ENCODE measurements at regions not wholly inside any gene's neighbourhood (a gene's known extent, or its start where the extent isn't known, plus 50 kb on each side); places are given as distances from the start of the nearest gene placed in this dataset.
A peak's percentile ranks its signal among the peaks of the same experiment; 100 is the strongest.

- DNase-seq (ENCODE audit: low read depth), result no peak
Observed at GRCh38 chr9:93829271-93830011, 125.7 kb downstream of the BARX1 start.

GRCh38 chr9:93828331-93829097 is 126.6 kb downstream of the BARX1 start:
- no peak for DNase-seq (ENCODE audit: low read depth)

- DNase-seq (ENCODE audit: low read depth), result peak; percentile 42
Observed at GRCh38 chr9:93827545-93828330, 127.4 kb downstream of the BARX1 start.

DNA sequence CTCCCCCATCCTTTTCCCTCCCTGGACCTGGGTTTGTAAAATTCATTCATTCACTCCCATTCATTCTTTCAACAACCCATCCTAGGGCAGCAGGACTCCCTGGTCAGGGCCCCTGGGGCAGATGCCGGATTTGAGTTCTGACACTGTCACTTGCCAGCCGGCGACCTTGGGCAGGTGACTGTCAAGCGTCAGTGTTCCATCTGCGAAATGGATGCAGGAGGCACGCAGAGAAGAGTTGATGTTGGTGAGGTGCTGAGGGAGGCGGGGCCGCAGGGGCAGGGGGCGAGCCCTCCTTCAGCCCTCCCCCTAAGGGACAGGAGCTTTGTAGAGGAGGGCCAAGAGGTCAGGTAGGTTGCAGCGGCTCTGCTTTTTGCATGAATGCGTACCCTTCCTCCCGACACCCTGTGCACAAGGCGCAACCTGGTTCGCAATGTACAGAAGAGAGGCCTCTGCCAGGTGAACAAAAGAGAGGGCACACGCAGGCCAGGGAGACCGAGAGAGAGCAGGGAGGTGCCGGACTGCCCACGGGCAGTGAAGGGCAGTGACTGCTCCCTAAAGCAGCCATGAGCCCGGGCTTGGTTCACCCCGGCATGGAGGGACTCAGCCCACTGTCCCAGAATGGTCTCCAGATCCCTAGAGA is 128.1 kb downstream of the BARX1 start:
- DNase-seq (ENCODE audit: low read depth), result no peak

- peak; percentile 51 for DNase-seq (ENCODE audit: low read depth)
Observed at GRCh38 chr9:93826209-93826608, 128.9 kb downstream of the BARX1 start.

DNA sequence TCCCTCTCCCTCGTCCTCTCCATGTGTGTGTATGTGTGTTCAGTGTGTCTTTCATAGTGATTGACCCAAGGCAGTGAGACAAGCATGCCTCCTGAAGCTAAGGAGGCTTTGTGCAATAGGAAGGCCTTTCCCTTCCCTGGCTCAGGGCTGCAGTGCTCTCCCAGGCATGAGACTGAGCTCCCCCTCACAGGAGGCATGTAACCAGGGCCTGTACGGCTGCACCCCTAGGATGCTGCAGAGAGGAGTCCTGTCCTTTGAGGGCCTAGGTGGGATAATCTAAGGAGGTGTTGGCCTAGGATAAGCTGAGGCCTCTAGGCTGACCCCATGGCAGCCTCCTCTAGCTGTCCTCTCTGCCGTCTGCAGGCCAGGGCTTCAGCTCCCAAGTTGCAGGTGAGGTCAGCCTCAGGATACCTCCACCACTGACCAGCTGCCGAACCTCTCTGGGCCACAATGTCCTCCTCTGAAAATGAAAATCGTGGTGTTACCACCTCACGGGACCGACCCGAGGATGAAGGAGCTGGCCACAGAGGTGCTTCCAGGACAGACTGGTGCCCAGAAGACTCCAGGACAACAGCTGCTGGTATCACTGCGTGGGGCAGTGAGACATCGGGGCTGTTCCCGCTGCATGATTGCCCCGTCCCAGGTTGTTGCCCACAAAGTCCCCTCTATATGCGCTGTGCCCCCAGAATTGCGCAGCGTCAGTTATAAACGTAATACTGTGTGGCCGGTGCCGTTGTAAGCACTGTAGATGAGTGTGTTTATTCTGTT is 129.6 kb downstream of the BARX1 start:
- no peak for DNase-seq (ENCODE audit: low read depth)

DNA sequence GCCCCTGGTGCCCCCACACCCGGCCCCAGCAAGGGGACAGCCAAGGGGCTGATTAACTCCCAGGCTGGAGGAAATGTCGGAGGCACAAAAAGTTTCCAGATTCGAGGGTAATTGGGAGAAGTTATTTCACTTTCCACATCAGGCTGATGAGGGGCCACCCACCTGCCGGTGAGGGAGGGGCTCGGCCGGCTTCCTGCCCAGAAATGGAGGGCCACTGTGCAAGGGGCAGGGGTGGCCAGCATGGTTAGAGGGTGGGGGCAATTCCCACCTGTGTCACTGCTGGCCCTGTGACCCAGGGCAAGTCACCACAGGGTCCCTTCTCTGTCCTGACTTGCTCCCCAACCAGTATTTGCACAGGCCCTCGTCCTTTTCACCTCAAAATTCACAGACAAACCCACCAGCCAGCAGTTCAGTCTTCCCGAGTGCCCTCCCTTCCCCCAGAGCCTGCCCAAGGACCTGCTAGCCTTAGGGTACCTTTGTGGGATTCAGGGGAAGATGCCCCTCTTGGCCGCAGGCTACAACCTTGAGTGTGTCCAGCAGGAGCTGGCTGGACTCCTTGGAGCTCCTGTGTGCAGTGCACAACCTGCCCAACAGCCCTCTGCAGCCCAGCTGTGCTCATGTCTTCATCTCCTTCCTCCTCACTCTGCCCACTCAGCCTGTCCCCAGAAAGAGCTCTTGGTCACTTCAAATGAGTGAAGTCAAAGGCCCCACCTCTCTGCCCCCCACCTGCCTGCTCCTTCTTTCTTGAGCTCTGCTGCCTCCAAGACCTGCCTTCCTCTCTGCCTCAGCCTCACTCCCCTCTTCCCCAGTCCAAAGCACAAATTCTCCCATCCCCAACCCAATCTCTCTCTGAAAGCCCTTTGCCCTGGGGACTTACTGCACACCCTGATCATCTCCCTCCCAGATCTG is 130.5 kb downstream of the BARX1 start:
- no peak for DNase-seq (ENCODE audit: low read depth)

DNA sequence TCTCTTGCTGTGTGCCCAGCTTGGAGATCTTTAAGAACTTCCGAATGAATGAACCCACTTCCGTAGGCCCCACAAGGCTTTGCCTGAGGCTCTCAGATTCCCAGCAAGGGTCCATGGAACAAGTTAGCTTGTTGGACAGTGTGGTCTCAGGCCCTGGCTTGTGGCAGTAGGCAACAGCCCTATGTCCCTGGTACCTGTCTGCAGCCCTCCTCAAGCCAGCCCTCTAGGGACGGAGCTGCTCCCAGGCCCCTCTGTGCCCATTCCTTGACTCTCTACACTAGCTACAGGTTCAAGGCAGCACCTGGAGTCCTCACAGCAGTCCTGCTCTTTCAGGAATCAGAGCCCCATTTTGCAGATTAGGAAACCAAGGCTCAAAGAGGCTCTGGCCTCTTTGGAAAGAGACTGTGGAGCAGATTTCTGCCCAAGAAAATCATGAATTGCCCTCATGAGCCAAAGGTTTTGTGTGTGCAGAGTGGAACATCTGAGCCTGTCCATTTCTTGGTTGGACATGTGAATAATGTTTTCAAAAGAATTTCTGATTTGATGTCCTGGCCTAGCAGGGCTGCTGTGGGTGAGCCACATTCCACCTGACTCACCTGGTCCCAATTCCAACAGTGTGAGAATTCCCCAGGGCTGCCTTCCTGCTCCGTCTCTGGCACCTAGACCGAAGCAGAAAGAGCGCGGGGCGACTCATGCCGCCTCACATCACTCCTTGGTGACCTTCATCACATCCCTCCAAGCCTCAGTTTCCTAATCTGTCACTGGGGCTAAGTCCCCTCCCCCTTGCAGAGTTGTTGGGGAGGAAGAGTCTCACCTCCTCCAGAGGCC is 131.7 kb downstream of the BARX1 start:
- no peak for DNase-seq (ENCODE audit: low read depth)

DNA sequence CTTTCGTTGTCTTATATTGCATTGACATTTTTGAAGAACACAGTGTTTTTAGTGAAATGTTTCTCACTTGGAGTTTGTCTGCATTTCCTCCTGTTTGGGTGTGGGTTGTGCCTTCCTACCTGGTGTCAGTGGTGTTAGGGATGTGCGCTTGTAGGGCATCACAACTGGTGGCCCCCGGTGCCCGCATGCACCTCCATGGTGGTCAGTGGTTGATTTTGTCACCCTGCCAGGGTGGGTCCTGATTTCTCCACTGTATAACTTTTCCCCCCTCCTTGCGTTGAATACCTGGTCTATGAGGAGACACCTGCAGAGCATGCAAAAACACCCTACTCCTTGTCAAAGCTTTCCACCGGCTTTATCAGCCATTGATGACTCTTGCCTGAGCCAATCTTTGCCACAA is 132.9 kb downstream of the BARX1 start:
- no peak for DNase-seq (ENCODE audit: low read depth)

GRCh38 chr9:93821307-93821703 is 133.8 kb downstream of the BARX1 start:
- DNase-seq (ENCODE audit: low read depth), result no peak

DNA sequence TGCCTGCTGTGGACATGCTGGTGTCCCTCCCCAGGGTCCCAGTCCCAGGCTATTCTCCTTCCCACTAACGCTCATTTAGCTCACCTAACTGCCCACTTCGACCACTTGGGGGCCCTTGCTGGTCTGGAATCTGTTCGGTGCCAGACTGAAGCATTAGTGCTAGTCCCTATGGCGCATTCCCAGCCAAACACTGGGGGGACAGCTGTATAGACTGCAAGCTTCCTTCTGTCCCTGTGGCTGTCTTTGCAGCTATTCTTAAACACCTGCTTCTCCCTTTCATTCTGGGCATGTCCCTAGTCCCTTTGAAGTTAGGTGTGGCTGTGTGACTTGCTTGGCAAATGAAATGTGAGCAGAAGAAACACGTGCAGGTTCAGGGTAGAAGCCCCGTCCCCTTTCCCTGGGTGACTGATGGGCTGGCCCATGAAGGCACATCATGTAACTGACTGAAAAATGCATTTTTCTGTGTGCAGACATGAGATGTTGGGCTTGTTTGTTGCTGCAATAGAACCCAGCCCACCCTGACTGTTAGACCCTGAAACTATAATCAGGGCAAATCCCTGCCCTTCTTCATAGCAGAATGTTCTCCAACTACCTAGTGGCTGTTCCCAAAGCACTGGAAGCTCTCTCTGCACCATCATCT is 134.4 kb downstream of the BARX1 start:
- DNase-seq (ENCODE audit: low read depth), result no peak

GRCh38 chr9:93819905-93820304 is 135.2 kb downstream of the BARX1 start:
- DNase-seq (ENCODE audit: low read depth), result no peak

- DNase-seq (ENCODE audit: low read depth), result no peak
Observed at GRCh38 chr9:93818827-93819472, 136.2 kb downstream of the BARX1 start.

- no peak for DNase-seq (ENCODE audit: low read depth)
Observed at GRCh38 chr9:93818237-93818636, 136.9 kb downstream of the BARX1 start.

- DNase-seq (ENCODE audit: low read depth), result no peak
Observed at GRCh38 chr9:93815677-93816076, 139.5 kb downstream of the BARX1 start.

- DNase-seq (ENCODE audit: low read depth), result no peak
Observed at GRCh38 chr9:93815135-93815534, 140.0 kb downstream of the BARX1 start.

GRCh38 chr9:93814077-93814956 is 140.8 kb downstream of the BARX1 start:
- DNase-seq (ENCODE audit: low read depth), result no peak
